ENCODE measurements at regions not wholly inside any gene's neighbourhood (a gene's known extent, or its start where the extent isn't known, plus 50 kb on each side); places are given as distances from the start of the nearest gene placed in this dataset.

GRCh38 chr15:53354874-53355273, 404.6 kb downstream of the WDR72 start:
- no peaks in the 10 kb centered on the region for H3K36me3 ChIP-seq (ENCODE audit: control insufficient read depth in 1 of 2, insufficient read depth in 2 of 2, low read length in 2 of 2)
- H3K27me3 ChIP-seq (ENCODE audit: insufficient read depth, low read length) = no peaks in the 10 kb centered on the region
- H2AFZ ChIP-seq (ENCODE audit: low read depth, low read length, poor library complexity, severe bottlenecking) = no peak overlapping the region
- H3K79me2 ChIP-seq (ENCODE audit: insufficient read depth, low read length) = no peaks in the 10 kb centered on the region
- TF ChIP-seq TCF7L2 (IDR thresholded peaks at IDR 0.05; ENCODE audit: borderline replicate concordance, extremely low read depth, insufficient read depth, insufficient read length) (no peak), CEBPB (IDR thresholded peaks at IDR 0.05; ENCODE audit: low read depth) (no peak), SP1 (IDR thresholded peaks at IDR 0.05; ENCODE audit: low read depth) (no peak)
- H3K9me3 ChIP-seq (ENCODE audit: control insufficient read depth in 1 of 2, insufficient read depth in 1 of 2, low read depth in 1 of 2, low read length in 2 of 2) = no peaks in the 10 kb centered on the region; a peak in 1 of 4 replicates
- no peak overlapping the region for H3K27ac ChIP-seq (ENCODE audit: low read depth, low read length)
- intact Hi-C loops (cut with micrococcal nuclease) = no loop called here
- RAD21 ChIA-PET (ENCODE audit: low non-redundant PET in 1 of 2, low total read pairs in 2 of 2, uncharacterized antibody in 2 of 2, unreplicated experiment in 2 of 2) = no interaction called here
- no peaks in the 10 kb centered on the region for H4K20me1 ChIP-seq (ENCODE audit: insufficient read depth)
- no peak for ATAC-seq
- no peak overlapping the region for H3K4me2 ChIP-seq (ENCODE audit: low read length)
- no TSS peak for BruUV-seq (replicated peaks)
- no peaks in the 10 kb centered on the region for H3K4me1 ChIP-seq (ENCODE audit: control insufficient read depth in 1 of 2, insufficient read depth in 2 of 2, low read length in 2 of 2)
- no peaks in the 10 kb centered on the region for H3K9me2 ChIP-seq (ENCODE audit: insufficient read depth)
- POLR2A ChIA-PET = no interaction called here
- DNase-seq (ENCODE audit: low read depth, low spot score) = no peak
- H3K4me3 ChIP-seq (replicated peaks in 1 of 2; ENCODE audit: low read depth in 1 of 2, low read length in 2 of 2) = no peak overlapping the region
- CTCF ChIA-PET = no interaction called here
- no peak overlapping the region for H3K9ac ChIP-seq (ENCODE audit: low read length)

- no peaks in the 10 kb centered on the region for H3K79me2 ChIP-seq (ENCODE audit: insufficient read depth, low read length)
- no peak overlapping the region for H3K9ac ChIP-seq (ENCODE audit: low read length)
- no peaks in the 10 kb centered on the region for H3K9me3 ChIP-seq (ENCODE audit: control insufficient read depth in 1 of 2, insufficient read depth in 1 of 2, low read depth in 1 of 2, low read length in 2 of 2)
- no peaks in the 10 kb centered on the region for H3K4me1 ChIP-seq (ENCODE audit: control insufficient read depth in 1 of 2, insufficient read depth in 2 of 2, low read length in 2 of 2)
- no peaks in the 10 kb centered on the region for H3K9me2 ChIP-seq (ENCODE audit: insufficient read depth)
- RAD21 ChIA-PET (ENCODE audit: low non-redundant PET in 1 of 2, low total read pairs in 2 of 2, uncharacterized antibody in 2 of 2, unreplicated experiment in 2 of 2) = no interaction called here
- no peaks in the 10 kb centered on the region for H4K20me1 ChIP-seq (ENCODE audit: insufficient read depth)
- CTCF ChIA-PET = interaction anchor here (1.4 kb wide), 1 partner anchor 34 kb away, joined by 3 read pairs; no protein-coding TSS in a partner anchor
- H2AFZ ChIP-seq (ENCODE audit: low read depth, low read length, poor library complexity, severe bottlenecking) = no peak overlapping the region
- DNase-seq (ENCODE audit: low read depth, low spot score) (peak; percentile 4), ATAC-seq (peak; percentile 49; the same call in 1 of the 2 replicates)
- peak in 2 of 3 experiments; percentile 19 to 30; a peak in 2 of 6 replicates for TF ChIP-seq CTCF (IDR thresholded peaks at IDR 0.05 in 2 of 3, conservative IDR thresholded peaks at IDR 0.05 in 1 of 3; ENCODE audit: borderline replicate concordance in 1 of 3, insufficient read depth in 1 of 3, low read depth in 2 of 3, low read length in 2 of 3)
- TF ChIP-seq ZFX (IDR thresholded peaks at IDR 0.05) = no peak
- H3K27me3 ChIP-seq (ENCODE audit: insufficient read depth, low read length) = no peaks in the 10 kb centered on the region; the same call in 1 of the 2 replicates
- POLR2A ChIA-PET = no interaction called here
- BruUV-seq (replicated peaks) = no TSS peak
- no peak overlapping the region for H3K4me2 ChIP-seq (ENCODE audit: low read length)
- intact Hi-C loops (cut with micrococcal nuclease) = no loop called here
- no peaks in the 10 kb centered on the region for H3K36me3 ChIP-seq (ENCODE audit: control insufficient read depth in 1 of 2, insufficient read depth in 2 of 2, low read length in 2 of 2)
- no peak overlapping the region for H3K27ac ChIP-seq (ENCODE audit: low read depth, low read length)
- no peak overlapping the region for H3K4me3 ChIP-seq (replicated peaks in 1 of 2; ENCODE audit: low read depth in 1 of 2, low read length in 2 of 2)
These were observed 408.1 kb downstream of the WDR72 start for GRCh38 chr15:53351373-53351772.
